HG02970 (cell line): ENCODE measurements at regions not wholly inside any gene's neighbourhood (a gene's known extent, or its start where the extent isn't known, plus 50 kb on each side); places are given as distances from the start of the nearest gene placed in this dataset.

Experiments used
- ATAC-seq: cut with Tn5 transposase; IDR thresholded peaks from one replicate; pipeline ENCODE4 v1.9.1; 2021; ENCODE audit warnings: mild to moderate bottlenecking, moderate library complexity, moderate number of reproducible peaks; ENCODE audit not compliant: unreplicated experiment, low FRiP score

- ATAC-seq: no peak
Observed at GRCh38 chr1:170310014-170310405, 164.3 kb downstream of the NTMT2 start.

GRCh38 chr1:170310951-170311350, 165.2 kb downstream of the NTMT2 start:
- ATAC-seq: no peak

- ATAC-seq: no peak
Observed at GRCh38 chr1:170313306-170313705, 167.5 kb downstream of the NTMT2 start.

- ATAC-seq: no peak
Observed at GRCh38 chr1:170316270-170316669, 170.5 kb downstream of the NTMT2 start.

- ATAC-seq: no peak
Observed at GRCh38 chr1:170318141-170318540, 172.4 kb downstream of the NTMT2 start.

- ATAC-seq: no peak
Observed at GRCh38 chr1:170318736-170319135, 173.0 kb downstream of the NTMT2 start.

- ATAC-seq: no peak
Observed at GRCh38 chr1:170321113-170321512, 175.4 kb downstream of the NTMT2 start.

GRCh38 chr1:170326186-170326585, 180.4 kb downstream of the NTMT2 start:
- ATAC-seq: no peak

- no peak for ATAC-seq
Observed at GRCh38 chr1:170332801-170333200, 187.0 kb downstream of the NTMT2 start.

GRCh38 chr1:170337413-170337994, 191.7 kb downstream of the NTMT2 start:
- no peak for ATAC-seq

- ATAC-seq: no peak
Observed at GRCh38 chr1:170339534-170339933, 192.4 kb upstream of the GORAB start.

- no peak for ATAC-seq
Observed at GRCh38 chr1:170340308-170340707, 191.7 kb upstream of the GORAB start.

GRCh38 chr1:170351366-170351946, 180.5 kb upstream of the GORAB start:
- no peak for ATAC-seq

- no peak for ATAC-seq
Observed at GRCh38 chr1:170354246-170354645, 177.7 kb upstream of the GORAB start.

GRCh38 chr1:170354690-170355089, 177.3 kb upstream of the GORAB start:
- no peak for ATAC-seq

GRCh38 chr1:170355267-170355801, 176.6 kb upstream of the GORAB start:
- no peak for ATAC-seq

- no peak for ATAC-seq
Observed at GRCh38 chr1:170356585-170356984, 175.4 kb upstream of the GORAB start.

- no peak for ATAC-seq
Observed at GRCh38 chr1:170357750-170358149, 174.2 kb upstream of the GORAB start.

GRCh38 chr1:170360601-170361000, 171.4 kb upstream of the GORAB start:
- ATAC-seq: no peak

- ATAC-seq: no peak
Observed at GRCh38 chr1:170365331-170365730, 166.6 kb upstream of the GORAB start.

- ATAC-seq: no peak
Observed at GRCh38 chr1:170366980-170367379, 165.0 kb upstream of the GORAB start.

GRCh38 chr1:170367615-170368014, 164.4 kb upstream of the GORAB start:
- ATAC-seq: no peak
